Ishikawa (cell line): ENCODE measurements at regions not wholly inside any gene's neighbourhood (a gene's known extent, or its start where the extent isn't known, plus 50 kb on each side); places are given as distances from the start of the nearest gene placed in this dataset.

Experiments
- CEBPB ChIP-seq: IDR thresholded peaks from 2 replicates; pipeline ENCODE4 v1.6.1; 2012
- CREB1 ChIP-seq: IDR thresholded peaks from 2 replicates; pipeline ENCODE4 v1.6.1; 2012; ENCODE audit warnings: low read depth
- EGR1 ChIP-seq: IDR thresholded peaks from 2 replicates; pipeline ENCODE4 v1.6.1; 2012
- EP300 ChIP-seq: IDR thresholded peaks from 2 replicates; pipeline ENCODE4 v1.6.1; 2012; ENCODE audit warnings: borderline replicate concordance
- FOXM1 ChIP-seq: IDR thresholded peaks from 2 replicates; pipeline ENCODE4 v1.6.1; 2012; ENCODE audit warnings: low read depth, borderline replicate concordance
- MAX ChIP-seq: IDR thresholded peaks from 2 replicates; pipeline ENCODE4 v1.6.1; 2012
- NFIC ChIP-seq: IDR thresholded peaks from 2 replicates; pipeline ENCODE4 v1.6.1; 2012
- RAD21 ChIP-seq: IDR thresholded peaks from 2 replicates; pipeline ENCODE4 v1.6.1; 2012; ENCODE audit warnings: low read depth
- REST ChIP-seq: IDR thresholded peaks from 2 replicates; pipeline ENCODE4 v1.6.1; 2012; ENCODE audit warnings: low read depth, mild to moderate bottlenecking
- TAF1 ChIP-seq: IDR thresholded peaks from 2 replicates; pipeline ENCODE4 v1.6.1; 2012; ENCODE audit warnings: low read depth, mild to moderate bottlenecking
- TCF12 ChIP-seq: IDR thresholded peaks from 2 replicates; pipeline ENCODE4 v1.6.1; 2012; ENCODE audit warnings: low read depth
- TEAD4 ChIP-seq: IDR thresholded peaks from 2 replicates; pipeline ENCODE4 v1.6.1; 2012
- USF1 ChIP-seq: IDR thresholded peaks from 2 replicates; pipeline ENCODE4 v1.6.1; 2012
- YY1 ChIP-seq: IDR thresholded peaks from 2 replicates; pipeline ENCODE4 v1.6.1; 2012; ENCODE audit warnings: low read depth
- ZBTB7A ChIP-seq: IDR thresholded peaks from 2 replicates; pipeline ENCODE4 v1.6.1; 2012; ENCODE audit warnings: low read depth

- TF ChIP-seq REST = no peak
- no peak for TF ChIP-seq EP300
- TF ChIP-seq USF1 = no peak
- TF ChIP-seq TAF1 = no peak
- no peak for TF ChIP-seq ZBTB7A
- TF ChIP-seq TEAD4 = no peak
- TF ChIP-seq RAD21 = no peak
- TF ChIP-seq CREB1 = no peak
- TF ChIP-seq YY1 = no peak
- no peak for TF ChIP-seq NFIC
- TF ChIP-seq EGR1 = no peak
- no peak for TF ChIP-seq TCF12
- no peak for TF ChIP-seq MAX
- no peak for TF ChIP-seq CEBPB
- no peak for TF ChIP-seq FOXM1
These were observed 55.1 kb upstream of the CMKLR1 start for GRCh38 chr12:108394196-108394595.

GRCh38 chr12:108392284-108392683 is 53.2 kb upstream of the CMKLR1 start:
- TF ChIP-seq USF1 = no peak

DNA sequence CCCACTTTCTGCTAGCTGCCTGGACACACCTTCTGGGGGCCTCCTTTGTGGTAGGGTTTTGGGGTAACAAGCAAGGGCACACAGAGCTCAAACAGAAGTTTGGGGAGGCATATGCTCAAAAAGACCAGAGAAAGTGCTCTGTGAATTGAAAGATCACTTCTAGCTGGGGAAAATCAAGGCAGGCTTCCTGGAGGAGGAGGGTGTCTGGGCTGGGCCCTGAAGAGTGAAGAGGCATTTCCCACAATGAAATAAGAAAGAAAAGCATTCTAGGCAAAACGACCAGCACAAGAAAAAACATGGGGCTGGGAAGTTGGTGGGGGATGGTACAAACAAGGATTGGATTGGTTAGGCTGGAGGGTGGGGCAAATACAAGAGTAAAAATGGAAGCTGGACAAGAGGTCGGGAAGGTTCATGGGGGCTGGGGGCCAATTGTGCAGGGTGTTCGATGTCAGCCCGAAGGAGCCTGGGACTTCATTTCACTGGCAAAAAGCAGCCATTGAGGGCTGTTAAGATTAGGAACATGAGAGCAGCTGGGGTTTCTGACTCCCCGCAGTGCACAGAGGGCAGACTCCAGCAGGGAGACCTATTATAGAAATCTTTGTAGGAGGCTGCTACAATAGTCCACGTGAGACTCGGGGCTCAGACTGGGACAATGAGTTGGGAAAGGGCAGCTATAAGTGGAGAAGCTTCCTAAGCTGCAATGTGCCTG is 51.5 kb upstream of the CMKLR1 start:
- TF ChIP-seq TAF1 (no peak), USF1 (no peak), TEAD4 (no peak), RAD21 (no peak), ZBTB7A (no peak), EGR1 (no peak), NFIC (no peak), EP300 (no peak), CREB1 (no peak), REST (no peak), CEBPB (no peak), MAX (no peak), TCF12 (no peak), FOXM1 (no peak), YY1 (no peak)

GRCh38 chr12:108389544-108389943 is 50.4 kb upstream of the CMKLR1 start:
- TF ChIP-seq REST = no peak
- no peak for TF ChIP-seq YY1
- no peak for TF ChIP-seq EP300
- TF ChIP-seq TAF1 = no peak
- no peak for TF ChIP-seq ZBTB7A
- no peak for TF ChIP-seq MAX
- TF ChIP-seq TEAD4 = no peak
- no peak for TF ChIP-seq CREB1
- no peak for TF ChIP-seq USF1
- no peak for TF ChIP-seq EGR1
- TF ChIP-seq NFIC = no peak
- no peak for TF ChIP-seq CEBPB
- no peak for TF ChIP-seq TCF12
- TF ChIP-seq FOXM1 = no peak
